MM.1S (cell line): ENCODE measurements at regions not wholly inside any gene's neighbourhood (a gene's known extent, or its start where the extent isn't known, plus 50 kb on each side); places are given as distances from the start of the nearest gene placed in this dataset.

Experiments
- DNase-seq: peaks from one replicate; pipeline ENCODE4 v3.0.0-alpha.2; 2015
- H2AFZ ChIP-seq: fragments of 300-600 bp; sonication (generic); 2 replicates; pipeline ENCODE4 v1.6.0; 2016; ENCODE audit warnings: antibody characterized with exemption, low read length
- H3F3A ChIP-seq: fragments of 300-600 bp; sonication (generic); 2 replicates; pipeline ENCODE4 v1.6.1; 2016; ENCODE audit warnings: mild to moderate bottlenecking, antibody characterized with exemption, low read length, moderate library complexity, mixed read lengths; ENCODE audit not compliant: insufficient read depth
- H3K27ac ChIP-seq: fragments of 300-600 bp; sonication (generic); 2 replicates; pipeline ENCODE4 v1.5.1; 2016; ENCODE audit warnings: mild to moderate bottlenecking, low read length
- H3K27me3 ChIP-seq: fragments of 300-600 bp; sonication (generic); replicated peaks from 2 replicates; pipeline ENCODE4 v1.6.0; 2016; ENCODE audit warnings: low read length; ENCODE audit not compliant: insufficient read depth
- H3K36me3 ChIP-seq: fragments of 300-600 bp; sonication (generic); replicated peaks from 2 replicates; pipeline ENCODE4 v1.6.1; 2016; ENCODE audit warnings: mild to moderate bottlenecking, low read length, mixed read lengths; ENCODE audit not compliant: insufficient read depth
- H3K4me1 ChIP-seq: fragments of 300-600 bp; sonication (generic); 2 replicates; pipeline ENCODE4 v1.6.1; 2016; ENCODE audit warnings: low read length, mixed read lengths
- H3K4me2 ChIP-seq: fragments of 300-600 bp; sonication (generic); 2 replicates; pipeline ENCODE4 v1.6.0; 2016; ENCODE audit warnings: low read depth, low read length
- H3K4me3 ChIP-seq: fragments of 300-600 bp; sonication (generic); 2 replicates; pipeline ENCODE4 v1.5.1; 2016; ENCODE audit warnings: low read length, mixed read lengths
- H3K79me2 ChIP-seq: fragments of 300-600 bp; sonication (generic); 2 replicates; pipeline ENCODE4 v1.6.1; 2016; ENCODE audit warnings: mixed run types, low read length, mixed read lengths
- H3K9ac ChIP-seq: fragments of 300-600 bp; sonication (generic); 2 replicates; pipeline ENCODE4 v1.6.1; 2016; ENCODE audit warnings: low read length, mixed read lengths
- H3K9me2 ChIP-seq: fragments of 300-600 bp; sonication (generic); replicated peaks from 2 replicates; pipeline ENCODE4 v1.6.1; 2016; ENCODE audit warnings: mild to moderate bottlenecking, low read length, mixed read lengths; ENCODE audit not compliant: insufficient read depth
- H3K9me3 ChIP-seq: fragments of 300-600 bp; sonication (generic); replicated peaks from 2 replicates; pipeline ENCODE4 v1.6.1; 2016; ENCODE audit warnings: mild to moderate bottlenecking, low read length, mixed read lengths; ENCODE audit not compliant: insufficient read depth
- H4K20me1 ChIP-seq: fragments of 300-600 bp; sonication (generic); 2 replicates; pipeline ENCODE4 v1.6.1; 2016; ENCODE audit warnings: mild to moderate bottlenecking, low read length, moderate library complexity, mixed read lengths; ENCODE audit not compliant: insufficient read depth
- CTCF ChIP-seq: fragments of 300-600 bp; sonication (generic); IDR thresholded peaks from 2 replicates; pipeline ENCODE4 v1.5.1; 2016; ENCODE audit warnings: antibody characterized with exemption, low read length, mixed read lengths
- EZH2 ChIP-seq: fragments of 300-600 bp; sonication (generic); optimal IDR thresholded peaks from 2 replicates; pipeline ENCODE3; 2017; ENCODE audit warnings: low read depth, mild to moderate bottlenecking, antibody characterized with exemption, low read length, mixed read lengths
- EZH2phosphoT487 ChIP-seq: fragments of 300-600 bp; sonication (generic); IDR thresholded peaks from 2 replicates; pipeline ENCODE4 v1.6.1; 2018; ENCODE audit warnings: antibody characterized with exemption, low read length

DNA sequence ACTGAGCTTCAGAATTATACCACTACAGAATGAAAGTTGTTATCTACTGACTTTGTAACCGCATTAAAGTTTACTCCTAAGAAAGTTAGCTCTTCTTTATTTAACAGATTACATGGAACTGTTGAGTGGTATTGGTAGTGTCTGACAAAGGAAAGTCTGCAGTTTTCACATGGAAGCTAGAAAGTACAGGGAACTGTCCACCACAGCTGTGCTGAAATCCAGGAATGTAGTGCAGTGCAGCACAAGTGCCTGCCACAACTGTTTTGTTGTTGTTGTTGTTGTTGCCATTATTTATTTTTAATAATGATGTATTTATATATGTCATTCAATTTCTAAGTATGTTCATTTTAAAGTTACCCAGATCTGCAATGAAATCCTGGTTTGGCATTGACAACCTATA lies 464.9 kb downstream of the TBC1D32 start:
- no peaks in the 10 kb centered on the region for H3K9me3 ChIP-seq
- no peak overlapping the region for H3K4me3 ChIP-seq
- H3K36me3 ChIP-seq = no peaks in the 10 kb centered on the region
- no peaks in the 10 kb centered on the region for H3K9me2 ChIP-seq
- H3K4me1 ChIP-seq = no peaks in the 10 kb centered on the region
- no peaks in the 10 kb centered on the region for H3K27me3 ChIP-seq
- H4K20me1 ChIP-seq = no peaks in the 10 kb centered on the region
- no peak overlapping the region for H2AFZ ChIP-seq
- no peak overlapping the region for H3K27ac ChIP-seq
- no peak for TF ChIP-seq EZH2phosphoT487
- TF ChIP-seq EZH2 = no peak
- no peak for TF ChIP-seq CTCF
- H3K79me2 ChIP-seq = no peaks in the 10 kb centered on the region
- no peak for DNase-seq
- H3K9ac ChIP-seq = no peak overlapping the region
- no peak overlapping the region for H3K4me2 ChIP-seq
- no peaks in the 10 kb centered on the region for H3F3A ChIP-seq

- no peak overlapping the region for H3K4me3 ChIP-seq
- H3K27ac ChIP-seq = no peak overlapping the region
- H3K9me3 ChIP-seq = no peaks in the 10 kb centered on the region
- no peak overlapping the region for H2AFZ ChIP-seq
- H3K27me3 ChIP-seq = no peaks in the 10 kb centered on the region
- no peaks in the 10 kb centered on the region for H3K79me2 ChIP-seq
- DNase-seq = no peak
- no peaks in the 10 kb centered on the region for H3K4me1 ChIP-seq
- H3K9me2 ChIP-seq = no peaks in the 10 kb centered on the region
- TF ChIP-seq EZH2phosphoT487 = no peak
- TF ChIP-seq CTCF = no peak
- H3K36me3 ChIP-seq = no peaks in the 10 kb centered on the region
- H4K20me1 ChIP-seq = no peaks in the 10 kb centered on the region
- H3F3A ChIP-seq = no peaks in the 10 kb centered on the region
- H3K9ac ChIP-seq = no peak overlapping the region
- H3K4me2 ChIP-seq = no peak overlapping the region
These were observed 476.9 kb downstream of the TBC1D32 start for GRCh38 chr6:120857422-120857821.

- no peaks in the 10 kb centered on the region for H3F3A ChIP-seq
- no peak overlapping the region for H3K9ac ChIP-seq
- no peak overlapping the region for H3K27ac ChIP-seq
- no peak for TF ChIP-seq EZH2phosphoT487
- TF ChIP-seq CTCF = no peak
- TF ChIP-seq EZH2 = no peak
- DNase-seq = no peak
- H3K4me1 ChIP-seq = no peaks in the 10 kb centered on the region
- no peak overlapping the region for H3K4me2 ChIP-seq
- no peak overlapping the region for H2AFZ ChIP-seq
- no peak overlapping the region for H3K4me3 ChIP-seq
- no peaks in the 10 kb centered on the region for H3K9me3 ChIP-seq
- H4K20me1 ChIP-seq = no peaks in the 10 kb centered on the region
- no peaks in the 10 kb centered on the region for H3K9me2 ChIP-seq
- no peaks in the 10 kb centered on the region for H3K36me3 ChIP-seq
- H3K79me2 ChIP-seq = no peaks in the 10 kb centered on the region
- H3K27me3 ChIP-seq = no peaks in the 10 kb centered on the region
These were observed 479.7 kb downstream of the TBC1D32 start for GRCh38 chr6:120854583-120854982.

GRCh38 chr6:120853489-120853888 lies 480.8 kb downstream of the TBC1D32 start:
- Histone ChIP-seq H3K4me2 (no peak overlapping the region), H3K4me1 (no peaks in the 10 kb centered on the region), H3K9me2 (no peaks in the 10 kb centered on the region), H3K4me3 (no peak overlapping the region), H3K27ac (no peak overlapping the region), H4K20me1 (no peaks in the 10 kb centered on the region), H3K9ac (no peak overlapping the region), H3K9me3 (no peaks in the 10 kb centered on the region), H3K27me3 (no peaks in the 10 kb centered on the region), H2AFZ (no peak overlapping the region), H3K79me2 (no peaks in the 10 kb centered on the region), H3K36me3 (no peaks in the 10 kb centered on the region), H3F3A (no peaks in the 10 kb centered on the region)
- TF ChIP-seq EZH2phosphoT487 (no peak), CTCF (no peak), EZH2 (no peak)
- DNase-seq = no peak
